SK-N-MC (cell line): ENCODE measurements at regions not wholly inside any gene's neighbourhood (a gene's known extent, or its start where the extent isn't known, plus 50 kb on each side); places are given as distances from the start of the nearest gene placed in this dataset.

Source experiments
- DNase-seq: peaks from one replicate; pipeline ENCODE4 v3.0.0-alpha.2; 2011; ENCODE audit warnings: low read depth, low spot score
- H3K27ac ChIP-seq: fragments of 200-600 bp; sonication (generic); 2 replicates; pipeline ENCODE4 v1.5.1; 2016; ENCODE audit warnings: mixed run types
- H3K36me3 ChIP-seq: fragments of 200-600 bp; sonication (generic); 2 replicates; pipeline ENCODE4 v1.6.1; 2017; ENCODE audit warnings: antibody characterized with exemption, low read length, mixed read lengths; ENCODE audit not compliant: insufficient read depth
- H3K4me3 ChIP-seq: fragments of 200-600 bp; sonication (generic); 2 replicates; pipeline ENCODE4 v1.5.1; 2016
- H3K9ac ChIP-seq: fragments of 200-600 bp; sonication (generic); 2 replicates; pipeline ENCODE4 v1.8.0; 2017; ENCODE audit warnings: mixed run types, mixed read lengths; ENCODE audit not compliant: insufficient read length
- H3K9me3 ChIP-seq: fragments of 200-600 bp; sonication (generic); 2 replicates; pipeline ENCODE4 v1.6.1; 2017; ENCODE audit warnings: low read depth, mild to moderate bottlenecking, antibody characterized with exemption, low read length, moderate library complexity, mixed read lengths
- EZH2 ChIP-seq: fragments of 200-600 bp; sonication (generic); IDR thresholded peaks from one replicate; pipeline ENCODE4 v1.6.1; 2017; ENCODE audit warnings: antibody characterized with exemption
- FOXP2 ChIP-seq: optimal IDR thresholded peaks from 2 replicates; pipeline ENCODE3; 2011; ENCODE audit warnings: mild to moderate bottlenecking, moderate library complexity; ENCODE audit not compliant: insufficient read depth; ENCODE audit errors: extremely low read length, control extremely low read depth
- POLR2AphosphoS5 ChIP-seq: IDR thresholded peaks from 2 replicates; pipeline ENCODE4 v1.6.1; 2012; ENCODE audit warnings: mild to moderate bottlenecking, low read depth, low read length, borderline replicate concordance

DNA sequence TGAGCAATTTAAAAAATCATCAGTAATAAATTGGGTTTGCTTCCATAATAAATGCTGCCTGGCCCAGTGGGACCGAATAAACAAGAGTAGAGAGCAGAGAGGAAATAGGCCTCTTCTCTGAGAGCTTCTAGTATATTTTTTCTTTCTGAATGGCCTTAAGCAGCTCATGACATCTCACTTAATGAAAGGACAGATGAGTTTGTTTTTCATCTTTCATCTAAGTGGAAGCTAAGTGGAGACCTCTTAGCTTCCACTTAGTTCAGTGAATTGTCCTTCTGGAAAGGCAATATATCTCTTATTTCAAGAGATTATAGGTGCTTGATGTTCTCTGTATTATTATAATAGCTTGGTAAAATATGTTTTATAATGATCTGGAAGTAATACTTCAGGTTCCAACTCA, 245.9 kb upstream of the ANO3 start:
- DNase-seq, result no peak
- no peaks in the 10 kb centered on the region for H3K9me3 ChIP-seq
- no peak for TF ChIP-seq FOXP2
- TF ChIP-seq EZH2, result no peak
- no peak for TF ChIP-seq POLR2AphosphoS5
- no peak overlapping the region for H3K27ac ChIP-seq
- H3K9ac ChIP-seq, result no peak overlapping the region
- no peaks in the 10 kb centered on the region for H3K36me3 ChIP-seq
- no peak overlapping the region for H3K4me3 ChIP-seq

GRCh38 chr11:26087120-26087935, 244.6 kb upstream of the ANO3 start:
- no peak overlapping the region for H3K9ac ChIP-seq
- H3K36me3 ChIP-seq, result no peaks in the 10 kb centered on the region
- H3K4me3 ChIP-seq, result no peak overlapping the region
- H3K9me3 ChIP-seq, result no peaks in the 10 kb centered on the region
- TF ChIP-seq POLR2AphosphoS5, result no peak
- TF ChIP-seq FOXP2, result no peak
- TF ChIP-seq EZH2, result no peak
- no peak for DNase-seq
- H3K27ac ChIP-seq, result no peak overlapping the region

DNA sequence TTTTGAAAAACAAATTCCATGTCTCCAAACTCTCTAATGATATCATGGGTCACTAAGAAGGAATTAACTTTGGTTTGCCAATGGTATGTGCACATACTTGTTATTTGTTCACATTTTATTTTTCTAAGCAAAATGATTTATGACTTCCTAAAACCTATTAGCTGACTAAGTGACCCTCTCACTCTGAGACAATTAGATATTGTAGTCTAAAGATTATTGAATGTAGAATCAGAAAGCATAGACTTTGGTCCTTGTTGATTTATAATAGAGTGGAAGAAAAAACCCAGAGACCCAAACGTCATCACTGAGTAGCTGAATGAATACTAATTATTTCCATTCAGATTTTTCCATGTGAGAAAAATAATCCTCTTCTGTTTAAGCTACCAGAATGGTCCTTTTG, 243.5 kb upstream of the ANO3 start:
- no peak overlapping the region for H3K4me3 ChIP-seq
- H3K27ac ChIP-seq, result no peak overlapping the region
- no peak for DNase-seq
- no peak overlapping the region for H3K9ac ChIP-seq
- H3K36me3 ChIP-seq, result no peaks in the 10 kb centered on the region
- TF ChIP-seq POLR2AphosphoS5 (no peak), FOXP2 (no peak), EZH2 (no peak)
- no peaks in the 10 kb centered on the region for H3K9me3 ChIP-seq

DNA sequence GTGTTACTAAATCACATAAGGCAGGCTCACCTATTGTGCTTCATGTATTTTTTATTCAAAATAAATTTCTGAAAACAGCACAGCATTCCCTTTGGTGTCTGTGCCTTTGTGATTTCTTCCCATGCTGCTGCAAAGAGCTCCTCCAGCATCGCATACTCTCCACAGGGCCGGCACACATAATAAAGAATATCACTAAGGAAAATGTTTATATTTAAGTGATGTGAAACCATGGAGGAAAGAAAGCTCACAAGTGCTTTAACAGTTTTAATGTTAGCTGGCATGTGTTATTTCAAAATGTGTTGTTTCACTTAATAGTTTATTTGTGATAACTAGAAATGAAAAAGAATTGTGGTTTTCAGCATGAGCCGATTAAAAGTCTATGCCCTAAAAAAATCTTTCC, 241.3 kb upstream of the ANO3 start:
- Histone ChIP-seq H3K9me3 (no peaks in the 10 kb centered on the region), H3K9ac (no peak overlapping the region), H3K27ac (no peak overlapping the region), H3K36me3 (no peaks in the 10 kb centered on the region), H3K4me3 (no peak overlapping the region)
- no peak for TF ChIP-seq POLR2AphosphoS5
- no peak for TF ChIP-seq FOXP2
- TF ChIP-seq EZH2, result no peak
- no peak for DNase-seq

DNA sequence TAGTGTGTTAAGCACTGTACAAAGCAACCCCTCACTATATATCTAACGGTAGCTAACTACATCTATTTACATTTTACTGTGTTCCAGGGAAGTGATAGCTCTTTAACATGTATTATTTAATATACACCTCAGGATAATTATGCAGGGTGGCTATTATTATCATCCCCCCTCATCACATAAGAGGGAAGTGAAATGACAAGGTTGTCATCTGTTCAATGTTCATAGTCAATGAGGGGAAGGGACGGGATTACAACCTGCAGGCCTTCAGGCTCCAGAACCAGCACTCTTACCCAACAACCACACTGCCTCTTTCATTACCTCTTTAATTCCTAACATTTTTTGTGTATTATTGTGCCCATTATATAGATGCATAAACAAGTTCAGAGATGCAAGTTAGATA, 238.7 kb upstream of the ANO3 start:
- H3K9ac ChIP-seq, result no peak overlapping the region
- H3K9me3 ChIP-seq, result no peaks in the 10 kb centered on the region
- H3K36me3 ChIP-seq, result no peaks in the 10 kb centered on the region
- no peak for TF ChIP-seq FOXP2
- no peak for DNase-seq
- H3K4me3 ChIP-seq, result no peak overlapping the region
- H3K27ac ChIP-seq, result no peak overlapping the region

GRCh38 chr11:26095340-26095739, 236.6 kb upstream of the ANO3 start:
- H3K9ac ChIP-seq, result no peak overlapping the region
- H3K27ac ChIP-seq, result no peak overlapping the region
- no peaks in the 10 kb centered on the region for H3K9me3 ChIP-seq
- H3K4me3 ChIP-seq, result no peak overlapping the region
- TF ChIP-seq EZH2 (no peak), FOXP2 (no peak), POLR2AphosphoS5 (no peak)
- H3K36me3 ChIP-seq, result no peaks in the 10 kb centered on the region
- no peak for DNase-seq

DNA sequence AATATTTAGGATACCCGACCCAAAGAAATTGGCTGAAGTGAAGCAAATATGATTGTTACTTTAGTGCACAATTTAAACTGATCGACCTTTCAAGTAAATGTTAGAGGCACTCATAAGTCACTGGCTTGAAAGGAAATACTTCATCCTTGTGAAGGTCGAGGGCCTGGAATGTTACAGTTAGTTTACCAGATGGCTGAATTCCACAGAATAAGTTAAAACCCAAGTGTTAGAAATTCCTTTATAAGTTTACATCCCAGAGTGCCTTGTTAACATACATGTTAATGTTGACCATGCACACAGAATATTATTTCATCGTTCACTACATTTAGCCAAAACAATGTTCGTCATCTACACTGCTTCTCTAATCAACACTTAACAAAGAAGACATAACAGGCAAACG, 235.5 kb upstream of the ANO3 start:
- no peak overlapping the region for H3K27ac ChIP-seq
- no peak for DNase-seq
- TF ChIP-seq EZH2 (no peak), FOXP2 (no peak), POLR2AphosphoS5 (no peak)
- H3K9ac ChIP-seq, result no peak overlapping the region
- H3K9me3 ChIP-seq, result no peaks in the 10 kb centered on the region
- H3K36me3 ChIP-seq, result no peaks in the 10 kb centered on the region
- H3K4me3 ChIP-seq, result no peak overlapping the region

DNA sequence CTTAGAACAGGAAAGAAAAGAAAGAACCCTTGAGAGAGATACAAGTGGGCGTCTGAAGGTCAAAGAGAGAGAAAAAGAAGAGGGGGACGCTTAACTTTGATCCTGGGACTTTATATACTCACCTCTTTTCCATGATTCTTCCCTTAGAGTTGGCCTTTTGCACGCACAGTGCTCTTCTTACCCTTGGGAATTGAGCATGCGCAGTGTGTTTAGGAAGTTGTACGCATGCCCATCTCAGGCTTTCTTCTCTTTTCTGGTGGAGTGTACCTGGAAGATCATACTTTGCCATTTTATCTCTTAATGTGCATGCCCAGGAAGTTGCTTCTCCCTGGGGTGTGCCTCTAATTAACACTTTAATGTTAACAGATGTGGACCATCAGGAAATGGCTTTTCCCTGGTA, 229.6 kb upstream of the ANO3 start:
- no peak overlapping the region for H3K27ac ChIP-seq
- TF ChIP-seq FOXP2 (no peak), POLR2AphosphoS5 (no peak), EZH2 (no peak)
- H3K9ac ChIP-seq, result no peak overlapping the region
- no peaks in the 10 kb centered on the region for H3K36me3 ChIP-seq
- no peak for DNase-seq
- H3K9me3 ChIP-seq, result no peaks in the 10 kb centered on the region
- no peak overlapping the region for H3K4me3 ChIP-seq
